GM21786 (cell line): ENCODE measurements at regions not wholly inside any gene's neighbourhood (a gene's known extent, or its start where the extent isn't known, plus 50 kb on each side); places are given as distances from the start of the nearest gene placed in this dataset.
"Not testable (repeated sequence)": the region's sequence is repeated elsewhere in the genome, so short reads cannot be mapped to it uniquely, and the experiment has no call there.

Experiments
- ATAC-seq: cut with Tn5 transposase; IDR thresholded peaks from one replicate; pipeline ENCODE4 v1.9.1; 2021; ENCODE audit not compliant: unreplicated experiment

GRCh38 chrX:122135070-122135469, 1049.0 kb upstream of the GRIA3 start:
- ATAC-seq = no peak

- not testable (repeated sequence) for ATAC-seq
Observed at GRCh38 chrX:122140219-122140618, 1043.9 kb upstream of the GRIA3 start.

- ATAC-seq = no peak
Observed at GRCh38 chrX:122154019-122154418, 1030.1 kb upstream of the GRIA3 start.

GRCh38 chrX:122168241-122168640, 1015.8 kb upstream of the GRIA3 start:
- no peak for ATAC-seq

GRCh38 chrX:122184791-122185190, 999.3 kb upstream of the GRIA3 start:
- ATAC-seq = no peak

- ATAC-seq = no peak
Observed at GRCh38 chrX:122187069-122187713, 996.9 kb upstream of the GRIA3 start.

- no peak for ATAC-seq
Observed at GRCh38 chrX:122188751-122189150, 995.3 kb upstream of the GRIA3 start.

GRCh38 chrX:122196343-122196742, 987.7 kb upstream of the GRIA3 start:
- ATAC-seq = no peak

GRCh38 chrX:122203399-122203798, 980.7 kb upstream of the GRIA3 start:
- no peak for ATAC-seq

- no peak for ATAC-seq
Observed at GRCh38 chrX:122218666-122219065, 965.4 kb upstream of the GRIA3 start.

- no peak for ATAC-seq
Observed at GRCh38 chrX:122219226-122219625, 964.9 kb upstream of the GRIA3 start.

- no peak for ATAC-seq
Observed at GRCh38 chrX:122219735-122220134, 964.3 kb upstream of the GRIA3 start.

GRCh38 chrX:122220644-122221373, 963.3 kb upstream of the GRIA3 start:
- ATAC-seq = no peak

- not testable (repeated sequence) for ATAC-seq
Observed at GRCh38 chrX:122221810-122222209, 962.3 kb upstream of the GRIA3 start.

GRCh38 chrX:122224137-122224536, 959.9 kb upstream of the GRIA3 start:
- not testable (repeated sequence) for ATAC-seq

GRCh38 chrX:122238801-122239200, 945.3 kb upstream of the GRIA3 start:
- ATAC-seq = no peak

- no peak for ATAC-seq
Observed at GRCh38 chrX:122241959-122242358, 942.1 kb upstream of the GRIA3 start.

- no peak for ATAC-seq
Observed at GRCh38 chrX:122244080-122244479, 940.0 kb upstream of the GRIA3 start.

- ATAC-seq = no peak
Observed at GRCh38 chrX:122245175-122245574, 938.9 kb upstream of the GRIA3 start.

GRCh38 chrX:122245943-122246342, 938.1 kb upstream of the GRIA3 start:
- no peak for ATAC-seq

GRCh38 chrX:122246937-122247336, 937.1 kb upstream of the GRIA3 start:
- ATAC-seq = no peak

- no peak for ATAC-seq
Observed at GRCh38 chrX:122248681-122249080, 935.4 kb upstream of the GRIA3 start.

- ATAC-seq = no peak
Observed at GRCh38 chrX:122252454-122252853, 931.6 kb upstream of the GRIA3 start.
